ENCODE measurements at regions not wholly inside any gene's neighbourhood (a gene's known extent, or its start where the extent isn't known, plus 50 kb on each side); places are given as distances from the start of the nearest gene placed in this dataset.

DNA sequence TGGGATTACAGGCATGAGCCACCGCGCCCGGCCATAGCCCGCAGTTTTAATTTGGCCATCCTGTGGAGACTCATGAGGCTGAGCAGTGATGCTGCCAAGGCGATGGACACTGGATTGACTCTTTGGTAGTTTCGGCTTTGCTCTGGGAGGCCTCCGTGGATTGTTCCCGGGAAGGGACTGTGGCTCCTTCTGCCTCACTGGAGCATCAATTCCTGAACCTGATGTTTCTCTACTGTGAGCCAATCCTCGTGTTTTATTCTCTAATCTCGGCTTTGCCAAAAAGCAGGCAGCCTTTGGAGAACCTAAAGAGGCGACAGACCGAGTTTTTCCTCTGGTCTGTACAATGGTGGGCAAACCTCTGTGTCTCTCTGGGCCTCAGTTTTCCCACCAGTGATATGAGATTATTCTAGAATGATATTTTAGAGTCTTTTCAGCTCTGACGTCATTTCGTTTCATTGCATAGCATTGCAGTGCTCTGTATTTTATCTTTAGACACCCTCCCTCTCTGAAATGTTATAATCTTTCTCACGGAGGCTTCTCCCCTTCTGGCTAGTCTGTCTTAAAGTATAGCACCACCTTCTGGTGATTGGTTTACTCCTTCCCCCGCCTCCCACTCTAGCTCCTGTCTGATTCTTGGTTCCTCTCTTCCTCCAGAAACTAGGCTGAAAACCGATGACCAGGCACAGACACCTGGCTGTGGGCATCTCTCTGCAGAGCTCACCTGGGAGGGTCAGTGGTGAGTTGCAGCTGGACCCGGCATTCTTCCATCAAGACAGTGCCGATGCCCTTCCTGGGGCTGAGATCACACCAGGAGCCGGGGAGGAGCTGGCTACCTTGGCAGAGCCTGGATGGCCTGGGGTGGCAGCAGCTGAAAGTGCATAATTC lies 341.3 kb downstream of the MYCN start:
- POLR2A ChIA-PET, result interaction anchor here (0.6 to 1.2 kb wide), 2 partner anchors 115 to 340 kb away, joined by 3 read pairs; no protein-coding TSS in a partner anchor
- Histone ChIP-seq H3K4me1 (ENCODE audit: control insufficient read depth, insufficient read depth, low read length) (no peaks in the 10 kb centered on the region), H3K9me3 (ENCODE audit: control insufficient read depth, insufficient read depth, low read depth, low read length) (no peaks in the 10 kb centered on the region), H3K27ac (ENCODE audit: extremely low read depth, low read depth, low read length) (no peak overlapping the region), H3K4me3 (ENCODE audit: low read depth, low read length) (no peak overlapping the region), H3K36me3 (ENCODE audit: control insufficient read depth in 2 of 2, insufficient read depth in 1 of 2, low read length in 2 of 2) (no peaks in the 10 kb centered on the region)
- CTCF ChIA-PET, result interaction anchor here (0.5 to 2.1 kb wide), 21 partner anchors 9 to 649 kb away, joined by 3 to 15 read pairs (median 3); partner anchors contain the start of gene MYCN
- TF ChIP-seq, protein P1, sequence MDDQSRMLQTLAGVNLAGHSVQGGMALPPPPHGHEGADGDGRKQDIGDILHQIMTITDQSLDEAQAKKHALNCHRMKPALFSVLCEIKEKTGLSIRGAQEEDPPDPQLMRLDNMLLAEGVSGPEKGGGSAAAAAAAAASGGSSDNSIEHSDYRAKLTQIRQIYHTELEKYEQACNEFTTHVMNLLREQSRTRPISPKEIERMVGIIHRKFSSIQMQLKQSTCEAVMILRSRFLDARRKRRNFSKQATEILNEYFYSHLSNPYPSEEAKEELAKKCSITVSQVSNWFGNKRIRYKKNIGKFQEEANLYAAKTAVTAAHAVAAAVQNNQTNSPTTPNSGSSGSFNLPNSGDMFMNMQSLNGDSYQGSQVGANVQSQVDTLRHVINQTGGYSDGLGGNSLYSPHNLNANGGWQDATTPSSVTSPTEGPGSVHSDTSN (CRISPR knock-in tag; IDR thresholded peaks at IDR 0.05), result no peak
- TF ChIP-seq ZNF391 (tag by site-specific recombination; IDR thresholded peaks at IDR 0.05; ENCODE audit: borderline replicate concordance, low read depth) (no peak), ZNF596 (tag by site-specific recombination; IDR thresholded peaks at IDR 0.05) (no peak), ZBTB7A (tag by site-specific recombination; IDR thresholded peaks at IDR 0.05; ENCODE audit: low read depth) (no peak), ZNF654 (tag by site-specific recombination; IDR thresholded peaks at IDR 0.05; ENCODE audit: low read depth) (peak; percentile 26; the same call in 1 of the 2 replicates), ZNF585B (tag by site-specific recombination; IDR thresholded peaks at IDR 0.05) (no peak), KLF9 (tag by site-specific recombination; IDR thresholded peaks at IDR 0.05; ENCODE audit: low read depth) (no peak), ZNF140 (tag by site-specific recombination; IDR thresholded peaks at IDR 0.05) (no peak), YY2 (tag by site-specific recombination; IDR thresholded peaks at IDR 0.05) (no peak), ZXDB (tag by site-specific recombination; IDR thresholded peaks at IDR 0.05) (no peak), OSR2 (tag by site-specific recombination; IDR thresholded peaks at IDR 0.05) (no peak), ZNF514 (tag by site-specific recombination; IDR thresholded peaks at IDR 0.05) (no peak), GLIS1 (tag by site-specific recombination; IDR thresholded peaks at IDR 0.05) (no peak)
- TF ChIP-seq, protein P2, sequence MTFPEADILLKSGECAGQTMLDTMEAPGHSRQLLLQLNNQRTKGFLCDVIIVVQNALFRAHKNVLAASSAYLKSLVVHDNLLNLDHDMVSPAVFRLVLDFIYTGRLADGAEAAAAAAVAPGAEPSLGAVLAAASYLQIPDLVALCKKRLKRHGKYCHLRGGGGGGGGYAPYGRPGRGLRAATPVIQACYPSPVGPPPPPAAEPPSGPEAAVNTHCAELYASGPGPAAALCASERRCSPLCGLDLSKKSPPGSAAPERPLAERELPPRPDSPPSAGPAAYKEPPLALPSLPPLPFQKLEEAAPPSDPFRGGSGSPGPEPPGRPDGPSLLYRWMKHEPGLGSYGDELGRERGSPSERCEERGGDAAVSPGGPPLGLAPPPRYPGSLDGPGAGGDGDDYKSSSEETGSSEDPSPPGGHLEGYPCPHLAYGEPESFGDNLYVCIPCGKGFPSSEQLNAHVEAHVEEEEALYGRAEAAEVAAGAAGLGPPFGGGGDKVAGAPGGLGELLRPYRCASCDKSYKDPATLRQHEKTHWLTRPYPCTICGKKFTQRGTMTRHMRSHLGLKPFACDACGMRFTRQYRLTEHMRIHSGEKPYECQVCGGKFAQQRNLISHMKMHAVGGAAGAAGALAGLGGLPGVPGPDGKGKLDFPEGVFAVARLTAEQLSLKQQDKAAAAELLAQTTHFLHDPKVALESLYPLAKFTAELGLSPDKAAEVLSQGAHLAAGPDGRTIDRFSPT (tag by site-specific recombination; IDR thresholded peaks at IDR 0.05), result no peak
- TF ChIP-seq, protein P3, sequence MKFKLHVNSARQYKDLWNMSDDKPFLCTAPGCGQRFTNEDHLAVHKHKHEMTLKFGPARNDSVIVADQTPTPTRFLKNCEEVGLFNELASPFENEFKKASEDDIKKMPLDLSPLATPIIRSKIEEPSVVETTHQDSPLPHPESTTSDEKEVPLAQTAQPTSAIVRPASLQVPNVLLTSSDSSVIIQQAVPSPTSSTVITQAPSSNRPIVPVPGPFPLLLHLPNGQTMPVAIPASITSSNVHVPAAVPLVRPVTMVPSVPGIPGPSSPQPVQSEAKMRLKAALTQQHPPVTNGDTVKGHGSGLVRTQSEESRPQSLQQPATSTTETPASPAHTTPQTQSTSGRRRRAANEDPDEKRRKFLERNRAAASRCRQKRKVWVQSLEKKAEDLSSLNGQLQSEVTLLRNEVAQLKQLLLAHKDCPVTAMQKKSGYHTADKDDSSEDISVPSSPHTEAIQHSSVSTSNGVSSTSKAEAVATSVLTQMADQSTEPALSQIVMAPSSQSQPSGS (tag by site-specific recombination; IDR thresholded peaks at IDR 0.05; ENCODE audit: low read depth), result peak; percentile 78
- TF ChIP-seq, protein P4, sequence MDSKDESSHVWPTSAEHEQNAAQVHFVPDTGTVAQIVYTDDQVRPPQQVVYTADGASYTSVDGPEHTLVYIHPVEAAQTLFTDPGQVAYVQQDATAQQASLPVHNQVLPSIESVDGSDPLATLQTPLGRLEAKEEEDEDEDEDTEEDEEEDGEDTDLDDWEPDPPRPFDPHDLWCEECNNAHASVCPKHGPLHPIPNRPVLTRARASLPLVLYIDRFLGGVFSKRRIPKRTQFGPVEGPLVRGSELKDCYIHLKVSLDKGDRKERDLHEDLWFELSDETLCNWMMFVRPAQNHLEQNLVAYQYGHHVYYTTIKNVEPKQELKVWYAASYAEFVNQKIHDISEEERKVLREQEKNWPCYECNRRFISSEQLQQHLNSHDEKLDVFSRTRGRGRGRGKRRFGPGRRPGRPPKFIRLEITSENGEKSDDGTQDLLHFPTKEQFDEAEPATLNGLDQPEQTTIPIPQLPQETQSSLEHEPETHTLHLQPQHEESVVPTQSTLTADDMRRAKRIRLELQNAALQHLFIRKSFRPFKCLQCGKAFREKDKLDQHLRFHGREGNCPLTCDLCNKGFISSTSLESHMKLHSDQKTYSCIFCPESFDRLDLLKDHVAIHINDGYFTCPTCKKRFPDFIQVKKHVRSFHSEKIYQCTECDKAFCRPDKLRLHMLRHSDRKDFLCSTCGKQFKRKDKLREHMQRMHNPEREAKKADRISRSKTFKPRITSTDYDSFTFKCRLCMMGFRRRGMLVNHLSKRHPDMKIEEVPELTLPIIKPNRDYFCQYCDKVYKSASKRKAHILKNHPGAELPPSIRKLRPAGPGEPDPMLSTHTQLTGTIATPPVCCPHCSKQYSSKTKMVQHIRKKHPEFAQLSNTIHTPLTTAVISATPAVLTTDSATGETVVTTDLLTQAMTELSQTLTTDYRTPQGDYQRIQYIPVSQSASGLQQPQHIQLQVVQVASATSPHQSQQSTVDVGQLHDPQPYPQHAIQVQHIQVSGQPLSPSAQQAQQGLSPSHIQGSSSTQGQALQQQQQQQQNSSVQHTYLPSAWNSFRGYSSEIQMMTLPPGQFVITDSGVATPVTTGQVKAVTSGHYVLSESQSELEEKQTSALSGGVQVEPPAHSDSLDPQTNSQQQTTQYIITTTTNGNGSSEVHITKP (tag by site-specific recombination; IDR thresholded peaks at IDR 0.05), result no peak
- TF ChIP-seq, protein P5, sequence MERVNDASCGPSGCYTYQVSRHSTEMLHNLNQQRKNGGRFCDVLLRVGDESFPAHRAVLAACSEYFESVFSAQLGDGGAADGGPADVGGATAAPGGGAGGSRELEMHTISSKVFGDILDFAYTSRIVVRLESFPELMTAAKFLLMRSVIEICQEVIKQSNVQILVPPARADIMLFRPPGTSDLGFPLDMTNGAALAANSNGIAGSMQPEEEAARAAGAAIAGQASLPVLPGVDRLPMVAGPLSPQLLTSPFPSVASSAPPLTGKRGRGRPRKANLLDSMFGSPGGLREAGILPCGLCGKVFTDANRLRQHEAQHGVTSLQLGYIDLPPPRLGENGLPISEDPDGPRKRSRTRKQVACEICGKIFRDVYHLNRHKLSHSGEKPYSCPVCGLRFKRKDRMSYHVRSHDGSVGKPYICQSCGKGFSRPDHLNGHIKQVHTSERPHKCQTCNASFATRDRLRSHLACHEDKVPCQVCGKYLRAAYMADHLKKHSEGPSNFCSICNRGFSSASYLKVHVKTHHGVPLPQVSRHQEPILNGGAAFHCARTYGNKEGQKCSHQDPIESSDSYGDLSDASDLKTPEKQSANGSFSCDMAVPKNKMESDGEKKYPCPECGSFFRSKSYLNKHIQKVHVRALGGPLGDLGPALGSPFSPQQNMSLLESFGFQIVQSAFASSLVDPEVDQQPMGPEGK (tag by site-specific recombination; IDR thresholded peaks at IDR 0.05), result no peak
